Activated naive CD4-positive, alpha-beta T cell treated with anti-CD3 and anti-CD28 coated beads for 36 hours (primary cell): ENCODE measurements at regions not wholly inside any gene's neighbourhood (a gene's known extent, or its start where the extent isn't known, plus 50 kb on each side); places are given as distances from the start of the nearest gene placed in this dataset.

Experiments
- CTCF ChIA-PET: fragments of 350-600 bp; sonication (Branson Sonifier 250); formaldehyde crosslinking; loops from one replicate; lab custom pipeline; 2021; ENCODE audit warnings: antibody characterized with exemption; lab: Charles Lee
- DNase-seq: peaks from one replicate; pipeline ENCODE4 v3.0.0-alpha.2; 2020
- H3K27ac Mint-ChIP-seq: one replicate; pipeline ENCODE4 v1.8.0; 2021; ENCODE audit warnings: mild to moderate bottlenecking, mixed read lengths
- H3K27me3 Mint-ChIP-seq: one replicate; pipeline ENCODE4 v1.8.0; 2021; ENCODE audit warnings: low read depth, mixed read lengths
- H3K36me3 Mint-ChIP-seq: one replicate; pipeline ENCODE4 v1.8.0; 2021; ENCODE audit warnings: low read depth, mixed read lengths
- H3K4me1 Mint-ChIP-seq: one replicate; pipeline ENCODE4 v1.8.0; 2021; ENCODE audit warnings: low read depth, mixed read lengths
- H3K4me3 Mint-ChIP-seq: one replicate; pipeline ENCODE4 v1.8.0; 2021; ENCODE audit warnings: mild to moderate bottlenecking, moderate library complexity, mixed read lengths
- H3K9me3 Mint-ChIP-seq: one replicate; pipeline ENCODE4 v1.8.0; 2021; ENCODE audit warnings: mixed read lengths
- intact Hi-C: fragments of 100-400 bp; cut with micrococcal nuclease; formaldehyde crosslinking; loops from one replicate; pipeline ENCODE4 v1.15.1; 2023

- H3K27me3 Mint-ChIP-seq = peaks cover 24% of the 10 kb centered on the region
- H3K4me3 Mint-ChIP-seq = no peak overlapping the region
- no peak overlapping the region for H3K27ac Mint-ChIP-seq
- no peaks in the 10 kb centered on the region for H3K36me3 Mint-ChIP-seq
- no peaks in the 10 kb centered on the region for H3K9me3 Mint-ChIP-seq
- no peak for DNase-seq
- CTCF ChIA-PET = no interaction called here
- H3K4me1 Mint-ChIP-seq = peaks cover 7% of the 10 kb centered on the region
- intact Hi-C loops = no loop called here
Measured at GRCh38 chr9:95766906-95767305, 108.6 kb upstream of the ERCC6L2 start.

- H3K27ac Mint-ChIP-seq = no peak overlapping the region
- H3K27me3 Mint-ChIP-seq = peaks cover 9% of the 10 kb centered on the region
- H3K9me3 Mint-ChIP-seq = no peaks in the 10 kb centered on the region
- no peaks in the 10 kb centered on the region for H3K36me3 Mint-ChIP-seq
- H3K4me1 Mint-ChIP-seq = no peaks in the 10 kb centered on the region
- no peak for DNase-seq
- intact Hi-C loops = no loop called here
- CTCF ChIA-PET = no interaction called here
- no peak overlapping the region for H3K4me3 Mint-ChIP-seq
Measured at GRCh38 chr9:95764533-95765319, 110.8 kb upstream of the ERCC6L2 start.

GRCh38 chr9:95763983-95764382, 111.5 kb upstream of the ERCC6L2 start:
- intact Hi-C loops = no loop called here
- Mint-ChIP-seq H3K9me3 (no peaks in the 10 kb centered on the region), H3K27me3 (peaks cover 3% of the 10 kb centered on the region), H3K27ac (no peak overlapping the region), H3K36me3 (no peaks in the 10 kb centered on the region), H3K4me3 (no peak overlapping the region), H3K4me1 (no peaks in the 10 kb centered on the region)
- DNase-seq = no peak
- CTCF ChIA-PET = no interaction called here

- no peaks in the 10 kb centered on the region for H3K36me3 Mint-ChIP-seq
- H3K4me3 Mint-ChIP-seq = no peak overlapping the region
- H3K27me3 Mint-ChIP-seq = peaks cover 3% of the 10 kb centered on the region
- no peak for DNase-seq
- no peaks in the 10 kb centered on the region for H3K4me1 Mint-ChIP-seq
- no peaks in the 10 kb centered on the region for H3K9me3 Mint-ChIP-seq
- H3K27ac Mint-ChIP-seq = no peak overlapping the region
- intact Hi-C loops = no loop called here
- CTCF ChIA-PET = no interaction called here
Measured at GRCh38 chr9:95763006-95763405, 112.5 kb upstream of the ERCC6L2 start.

DNA sequence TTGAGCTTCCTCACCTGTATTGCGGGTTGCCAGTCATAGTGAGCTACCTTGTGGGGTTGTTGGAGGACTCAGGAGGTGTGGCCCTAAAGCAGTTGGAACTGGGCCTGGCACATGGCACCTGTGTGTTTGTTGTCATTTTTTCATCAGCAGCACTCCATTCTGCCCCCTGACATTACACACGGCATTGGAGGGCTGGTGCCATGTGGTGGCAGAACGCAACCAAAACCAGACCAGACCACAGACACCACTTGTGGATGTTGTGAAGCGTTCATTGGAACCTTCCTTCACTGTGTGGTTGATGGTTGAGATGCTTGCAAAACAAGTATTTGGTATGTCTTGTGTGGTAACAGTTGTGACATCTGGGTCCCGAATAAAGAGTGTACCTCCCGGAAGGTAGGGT, 113.2 kb upstream of the ERCC6L2 start:
- no peak for DNase-seq
- H3K4me1 Mint-ChIP-seq = no peaks in the 10 kb centered on the region
- no peaks in the 10 kb centered on the region for H3K27me3 Mint-ChIP-seq
- H3K27ac Mint-ChIP-seq = no peak overlapping the region
- H3K36me3 Mint-ChIP-seq = no peaks in the 10 kb centered on the region
- CTCF ChIA-PET = interaction anchor here (0.7 kb wide), 1 partner anchor 471 kb away, joined by 3 read pairs; no protein-coding TSS in a partner anchor
- intact Hi-C loops = no loop called here
- no peaks in the 10 kb centered on the region for H3K9me3 Mint-ChIP-seq
- H3K4me3 Mint-ChIP-seq = no peak overlapping the region

GRCh38 chr9:95760791-95761190, 114.7 kb upstream of the ERCC6L2 start:
- H3K9me3 Mint-ChIP-seq = no peaks in the 10 kb centered on the region
- no peaks in the 10 kb centered on the region for H3K36me3 Mint-ChIP-seq
- intact Hi-C loops = no loop called here
- no peaks in the 10 kb centered on the region for H3K27me3 Mint-ChIP-seq
- CTCF ChIA-PET = interaction anchor here (0.6 to 1.0 kb wide), 2 partner anchors 33 to 110 kb away, joined by 3 read pairs; no protein-coding TSS in a partner anchor
- no peak overlapping the region for H3K27ac Mint-ChIP-seq
- H3K4me3 Mint-ChIP-seq = no peak overlapping the region
- no peak for DNase-seq
- no peaks in the 10 kb centered on the region for H3K4me1 Mint-ChIP-seq

DNA sequence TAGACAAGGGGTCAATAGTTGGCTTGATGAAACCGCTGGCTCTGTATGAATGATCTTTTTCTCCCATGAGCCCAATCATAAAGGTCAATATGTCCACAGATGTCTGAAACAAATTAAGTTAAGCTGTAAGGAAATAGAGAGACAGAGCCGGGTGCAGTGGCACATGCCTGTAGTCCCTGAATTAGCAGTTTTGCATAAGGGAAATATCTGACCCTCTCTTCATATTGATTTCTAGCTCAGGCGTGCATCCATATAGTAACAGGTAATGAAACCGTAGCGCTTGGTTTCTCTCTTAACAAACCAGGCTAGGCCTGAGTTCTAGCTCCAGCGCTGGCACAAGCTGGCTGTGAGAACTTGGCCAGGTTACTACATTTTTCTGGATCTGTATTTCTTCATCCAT, 118.1 kb upstream of the ERCC6L2 start:
- Mint-ChIP-seq H3K27ac (no peak overlapping the region), H3K36me3 (no peaks in the 10 kb centered on the region), H3K27me3 (peaks cover 3% of the 10 kb centered on the region), H3K9me3 (no peaks in the 10 kb centered on the region), H3K4me1 (no peaks in the 10 kb centered on the region), H3K4me3 (no peak overlapping the region)
- DNase-seq = no peak
- intact Hi-C loops = no loop called here
- CTCF ChIA-PET = no interaction called here

DNA sequence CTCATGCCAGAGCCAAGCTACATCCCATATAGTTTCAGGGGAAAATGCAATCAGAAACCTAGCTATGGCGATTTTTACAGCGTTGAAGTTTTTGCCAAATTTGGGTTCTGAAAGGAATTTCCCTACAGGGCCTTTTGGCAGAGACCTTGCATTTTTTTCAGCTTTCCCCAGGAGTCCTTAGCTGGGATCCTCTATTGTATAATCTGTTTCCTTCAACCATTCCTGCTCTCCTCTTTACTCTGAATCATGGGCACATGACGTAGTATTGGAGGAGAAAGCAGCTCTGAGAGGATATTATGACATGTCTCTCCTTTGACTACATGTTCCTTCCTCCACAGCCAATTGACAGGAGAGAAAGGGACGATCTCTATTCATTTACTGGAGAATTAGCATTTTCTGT, 118.5 kb upstream of the ERCC6L2 start:
- CTCF ChIA-PET = no interaction called here
- H3K27ac Mint-ChIP-seq = no peak overlapping the region

GRCh38 chr9:95756101-95756500, 119.4 kb upstream of the ERCC6L2 start:
- Mint-ChIP-seq H3K9me3 (no peaks in the 10 kb centered on the region), H3K27ac (no peak overlapping the region), H3K36me3 (no peaks in the 10 kb centered on the region), H3K27me3 (peaks cover 4% of the 10 kb centered on the region), H3K4me3 (no peak overlapping the region), H3K4me1 (peaks cover 1% of the 10 kb centered on the region)
- no peak for DNase-seq
- intact Hi-C loops = no loop called here
- CTCF ChIA-PET = interaction anchor here (0.6 kb wide), 1 partner anchor 611 kb away, joined by 3 read pairs; no protein-coding TSS in a partner anchor

More for the DNA sequence above, 118.5 kb upstream of the ERCC6L2 start:
- Mint-ChIP-seq H3K9me3 (no peaks in the 10 kb centered on the region), H3K36me3 (no peaks in the 10 kb centered on the region), H3K4me1 (no peaks in the 10 kb centered on the region), H3K27me3 (peaks cover 3% of the 10 kb centered on the region), H3K4me3 (no peak overlapping the region)
- intact Hi-C loops = no loop called here
- DNase-seq = no peak

DNA sequence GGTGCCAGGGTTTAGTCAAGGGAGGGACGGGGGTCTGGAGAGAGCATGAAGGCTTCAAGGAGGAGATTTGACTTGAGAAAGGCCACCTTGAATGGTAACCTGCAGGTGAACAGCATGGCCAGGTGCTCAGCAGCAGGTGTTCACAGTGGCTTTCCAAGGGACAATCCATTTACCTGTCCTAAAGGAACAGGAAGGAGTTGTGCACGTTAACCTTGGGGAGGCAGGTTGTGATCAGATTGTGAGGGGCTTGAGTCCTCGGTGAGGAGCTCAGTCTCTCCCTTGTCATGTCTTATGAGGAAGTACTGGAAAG, 120.1 kb upstream of the ERCC6L2 start:
- DNase-seq = no peak
- no peak overlapping the region for H3K4me3 Mint-ChIP-seq

GRCh38 chr9:95754533-95755420, 120.7 kb upstream of the ERCC6L2 start:
- no peak for DNase-seq
- H3K9me3 Mint-ChIP-seq = no peaks in the 10 kb centered on the region
- peaks cover 4% of the 10 kb centered on the region for H3K4me1 Mint-ChIP-seq
- no peak overlapping the region for H3K4me3 Mint-ChIP-seq
- no peak overlapping the region for H3K27ac Mint-ChIP-seq
- intact Hi-C loops = no loop called here
- CTCF ChIA-PET = interaction anchor here (0.6 kb wide), 1 partner anchor 37 kb away, joined by 6 read pairs; no protein-coding TSS in a partner anchor
- peaks cover 6% of the 10 kb centered on the region for H3K27me3 Mint-ChIP-seq
- no peaks in the 10 kb centered on the region for H3K36me3 Mint-ChIP-seq

More for the DNA sequence above, 120.1 kb upstream of the ERCC6L2 start:
- peaks cover 4% of the 10 kb centered on the region for H3K4me1 Mint-ChIP-seq
- H3K9me3 Mint-ChIP-seq = no peaks in the 10 kb centered on the region
- no peak overlapping the region for H3K27ac Mint-ChIP-seq
- H3K36me3 Mint-ChIP-seq = no peaks in the 10 kb centered on the region
- intact Hi-C loops = no loop called here
- peaks cover 6% of the 10 kb centered on the region for H3K27me3 Mint-ChIP-seq
- CTCF ChIA-PET = no interaction called here

GRCh38 chr9:95753762-95754465, 121.6 kb upstream of the ERCC6L2 start:
- DNase-seq = no peak
- H3K27me3 Mint-ChIP-seq = peaks cover 6% of the 10 kb centered on the region
- intact Hi-C loops = no loop called here
- CTCF ChIA-PET = no interaction called here
- H3K4me3 Mint-ChIP-seq = no peak overlapping the region
- H3K4me1 Mint-ChIP-seq = peaks cover 4% of the 10 kb centered on the region
- no peak overlapping the region for H3K27ac Mint-ChIP-seq
- no peaks in the 10 kb centered on the region for H3K36me3 Mint-ChIP-seq
- H3K9me3 Mint-ChIP-seq = no peaks in the 10 kb centered on the region
